HUES48 (cell line): ENCODE measurements at regions not wholly inside any gene's neighbourhood (a gene's known extent, or its start where the extent isn't known, plus 50 kb on each side); places are given as distances from the start of the nearest gene placed in this dataset.

ENCODE experiments used
- H3K27ac ChIP-seq: one replicate; pipeline ENCODE4 v1.7.0; 2013; ENCODE audit warnings: low read depth, low read length, inconsistent platforms
- H3K27me3 ChIP-seq: 2 replicates; pipeline ENCODE4 v1.6.1; 2013; ENCODE audit warnings: mild to moderate bottlenecking, low read length; ENCODE audit not compliant: control insufficient read depth, insufficient read depth
- H3K36me3 ChIP-seq: 2 replicates; pipeline ENCODE4 v1.6.1; 2013; ENCODE audit warnings: low read length; ENCODE audit not compliant: control insufficient read depth, insufficient read depth
- H3K4me1 ChIP-seq: 2 replicates; pipeline ENCODE4 v1.6.1; 2013; ENCODE audit warnings: mild to moderate bottlenecking, low read length; ENCODE audit not compliant: control insufficient read depth, insufficient read depth
- H3K4me3 ChIP-seq: 2 replicates; pipeline ENCODE4 v1.5.1; 2013; ENCODE audit warnings: mild to moderate bottlenecking, low read depth, low read length
- H3K9ac ChIP-seq: 2 replicates; pipeline ENCODE4 v1.6.1; 2013; ENCODE audit warnings: mild to moderate bottlenecking, low read depth, low read length, moderate library complexity
- H3K9me3 ChIP-seq: 2 replicates; pipeline ENCODE4 v1.6.1; 2013; ENCODE audit warnings: low read length; ENCODE audit not compliant: control insufficient read depth, insufficient read depth

- no peaks in the 10 kb centered on the region for H3K27me3 ChIP-seq
- H3K4me3 ChIP-seq, result no peak overlapping the region
- no peaks in the 10 kb centered on the region for H3K9me3 ChIP-seq
- H3K4me1 ChIP-seq, result no peaks in the 10 kb centered on the region
- no peak overlapping the region for H3K27ac ChIP-seq
- no peak overlapping the region for H3K9ac ChIP-seq
- no peaks in the 10 kb centered on the region for H3K36me3 ChIP-seq
Observed at GRCh38 chr1:221468546-221468945, 273.3 kb downstream of the DUSP10 start.

GRCh38 chr1:221469476-221469875 is 272.4 kb downstream of the DUSP10 start:
- Histone ChIP-seq H3K9me3 (no peaks in the 10 kb centered on the region), H3K9ac (no peak overlapping the region), H3K27ac (no peak overlapping the region), H3K4me1 (no peaks in the 10 kb centered on the region), H3K27me3 (no peaks in the 10 kb centered on the region), H3K4me3 (no peak overlapping the region), H3K36me3 (no peaks in the 10 kb centered on the region)

GRCh38 chr1:221470000-221470698 is 271.7 kb downstream of the DUSP10 start:
- Histone ChIP-seq H3K27ac (no peak overlapping the region), H3K4me3 (no peak overlapping the region), H3K36me3 (no peaks in the 10 kb centered on the region), H3K9me3 (no peaks in the 10 kb centered on the region), H3K27me3 (no peaks in the 10 kb centered on the region), H3K9ac (no peak overlapping the region), H3K4me1 (no peaks in the 10 kb centered on the region)

GRCh38 chr1:221473411-221473810 is 268.5 kb downstream of the DUSP10 start:
- Histone ChIP-seq H3K36me3 (no peaks in the 10 kb centered on the region), H3K4me1 (no peaks in the 10 kb centered on the region), H3K9ac (no peak overlapping the region), H3K9me3 (no peaks in the 10 kb centered on the region), H3K27ac (no peak overlapping the region), H3K4me3 (no peak overlapping the region), H3K27me3 (no peaks in the 10 kb centered on the region)

GRCh38 chr1:221477252-221477651 is 264.6 kb downstream of the DUSP10 start:
- H3K36me3 ChIP-seq, result no peaks in the 10 kb centered on the region
- H3K27me3 ChIP-seq, result no peaks in the 10 kb centered on the region
- no peak overlapping the region for H3K27ac ChIP-seq
- H3K4me1 ChIP-seq, result no peaks in the 10 kb centered on the region
- H3K9ac ChIP-seq, result no peak overlapping the region
- H3K4me3 ChIP-seq, result no peak overlapping the region
- H3K9me3 ChIP-seq, result no peaks in the 10 kb centered on the region

GRCh38 chr1:221478050-221478949 is 263.6 kb downstream of the DUSP10 start:
- Histone ChIP-seq H3K4me3 (no peak overlapping the region), H3K27ac (no peak overlapping the region)

GRCh38 chr1:221487781-221488524 is 253.9 kb downstream of the DUSP10 start:
- Histone ChIP-seq H3K9ac (no peak overlapping the region), H3K27ac (no peak overlapping the region), H3K9me3 (no peaks in the 10 kb centered on the region), H3K4me3 (no peak overlapping the region), H3K27me3 (no peaks in the 10 kb centered on the region), H3K4me1 (no peaks in the 10 kb centered on the region), H3K36me3 (no peaks in the 10 kb centered on the region)

More at GRCh38 chr1:221478050-221478949, 263.6 kb downstream of the DUSP10 start:
- Histone ChIP-seq H3K9ac (no peak overlapping the region), H3K9me3 (no peaks in the 10 kb centered on the region), H3K4me1 (no peaks in the 10 kb centered on the region), H3K36me3 (no peaks in the 10 kb centered on the region), H3K27me3 (no peaks in the 10 kb centered on the region)

- Histone ChIP-seq H3K27ac (no peak overlapping the region), H3K4me1 (no peaks in the 10 kb centered on the region), H3K9me3 (no peaks in the 10 kb centered on the region), H3K36me3 (no peaks in the 10 kb centered on the region), H3K9ac (no peak overlapping the region), H3K27me3 (no peaks in the 10 kb centered on the region), H3K4me3 (no peak overlapping the region)
Observed at GRCh38 chr1:221488550-221488949, 253.3 kb downstream of the DUSP10 start.

- H3K27me3 ChIP-seq, result no peaks in the 10 kb centered on the region
- no peaks in the 10 kb centered on the region for H3K9me3 ChIP-seq
- H3K9ac ChIP-seq, result no peak overlapping the region
- no peaks in the 10 kb centered on the region for H3K4me1 ChIP-seq
- H3K27ac ChIP-seq, result no peak overlapping the region
- no peaks in the 10 kb centered on the region for H3K36me3 ChIP-seq
- H3K4me3 ChIP-seq, result no peak overlapping the region
Observed at GRCh38 chr1:221494670-221495069, 247.2 kb downstream of the DUSP10 start.

GRCh38 chr1:221497046-221497445 is 244.8 kb downstream of the DUSP10 start:
- no peak overlapping the region for H3K27ac ChIP-seq
- no peaks in the 10 kb centered on the region for H3K4me1 ChIP-seq
- H3K9me3 ChIP-seq, result no peaks in the 10 kb centered on the region
- no peaks in the 10 kb centered on the region for H3K36me3 ChIP-seq
- no peak overlapping the region for H3K9ac ChIP-seq
- no peaks in the 10 kb centered on the region for H3K27me3 ChIP-seq
- H3K4me3 ChIP-seq, result no peak overlapping the region
